H7 (cell line): ENCODE measurements at regions not wholly inside any gene's neighbourhood (a gene's known extent, or its start where the extent isn't known, plus 50 kb on each side); places are given as distances from the start of the nearest gene placed in this dataset.

Experiments used
- DNase-seq: peaks from one replicate; pipeline ENCODE4 v3.0.0; 2012
- H3K27me3 ChIP-seq: 2 replicates; pipeline ENCODE4 v1.6.0; 2011; ENCODE audit warnings: mild to moderate bottlenecking, low read length; ENCODE audit not compliant: control insufficient read depth, insufficient read depth
- H3K36me3 ChIP-seq: replicated peaks from 2 replicates; pipeline ENCODE4 v1.5.1; 2011; ENCODE audit warnings: low read length; ENCODE audit not compliant: control insufficient read depth, insufficient read depth
- H3K4me3 ChIP-seq: 2 replicates; pipeline ENCODE4 v1.5.1; 2011; ENCODE audit warnings: low read depth, mild to moderate bottlenecking, control low read depth, low read length, moderate library complexity; ENCODE audit not compliant: insufficient read depth

DNA sequence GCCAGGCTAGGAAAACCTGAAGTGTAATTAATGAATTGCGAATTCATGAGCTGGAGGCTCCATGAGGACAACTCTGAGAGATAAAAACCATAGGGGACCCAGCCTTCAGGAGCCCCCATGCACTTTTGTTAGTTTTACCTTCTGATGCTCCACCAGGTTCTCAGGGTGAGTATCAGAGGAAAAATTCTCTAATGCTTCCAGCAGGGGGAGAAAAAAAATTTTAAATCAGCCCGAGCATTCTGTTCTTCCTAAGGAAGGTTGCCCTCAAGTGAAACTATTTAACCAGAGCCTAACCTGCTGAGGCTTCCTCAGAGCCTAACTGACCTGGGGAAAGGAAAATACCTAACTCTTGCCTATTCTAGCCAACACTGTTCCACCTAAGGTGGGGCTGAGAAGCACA, 552.6 kb downstream of the PPARGC1A start:
- no peak overlapping the region for H3K4me3 ChIP-seq
- no peak for DNase-seq
- no peaks in the 10 kb centered on the region for H3K27me3 ChIP-seq
- no peaks in the 10 kb centered on the region for H3K36me3 ChIP-seq

DNA sequence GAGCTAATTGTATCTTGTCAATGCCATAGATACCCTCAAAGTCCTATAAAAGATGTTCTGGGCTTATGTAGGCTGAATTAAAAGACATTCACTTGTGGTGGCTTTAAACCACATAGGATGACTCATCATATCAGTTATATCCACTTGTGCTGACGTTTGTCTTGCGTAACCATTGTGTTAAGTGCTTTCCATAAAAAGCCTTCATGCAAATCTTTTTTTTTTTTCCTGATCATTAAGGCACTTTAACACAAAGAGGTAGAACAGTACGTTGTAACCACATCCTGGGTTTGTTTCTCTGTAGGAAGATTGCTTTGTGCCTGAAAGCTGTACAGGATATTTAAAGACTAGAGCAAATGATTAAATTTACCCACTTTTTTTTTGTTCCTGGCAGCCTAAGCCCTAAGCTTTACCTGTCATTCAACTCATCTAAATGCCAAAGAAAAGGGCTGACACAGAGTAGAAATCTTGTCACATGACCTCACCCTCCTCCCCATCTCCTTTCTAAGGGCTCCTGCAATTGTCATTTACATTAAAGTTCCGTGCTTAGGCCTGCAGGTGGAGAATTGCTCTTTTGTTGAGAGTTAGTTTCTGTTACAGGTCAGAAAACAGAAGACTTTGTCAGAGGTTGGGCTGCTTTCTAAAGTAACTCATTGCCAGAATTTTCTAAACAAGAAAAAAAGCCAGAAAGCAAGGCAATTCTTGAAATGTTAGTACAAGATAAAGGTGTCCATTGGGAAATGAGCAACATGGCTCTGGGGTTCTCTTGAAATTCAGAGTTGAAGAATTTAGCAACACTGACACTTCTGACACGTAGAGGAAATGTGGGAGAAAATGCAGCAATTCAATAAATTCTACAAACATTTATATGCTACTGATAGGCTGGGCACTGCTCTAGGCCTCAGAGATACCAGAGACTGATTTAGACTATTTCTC, 555.6 kb downstream of the PPARGC1A start:
- Histone ChIP-seq H3K36me3 (no peaks in the 10 kb centered on the region), H3K4me3 (no peak overlapping the region), H3K27me3 (no peaks in the 10 kb centered on the region)
- peak; percentile 26 for DNase-seq

GRCh38 chr4:23333556-23333945, 556.3 kb downstream of the PPARGC1A start:
- Histone ChIP-seq H3K4me3 (no peak overlapping the region), H3K36me3 (no peaks in the 10 kb centered on the region), H3K27me3 (no peaks in the 10 kb centered on the region)
- no peak for DNase-seq

GRCh38 chr4:23332313-23332712, 557.5 kb downstream of the PPARGC1A start:
- DNase-seq, result no peak
- Histone ChIP-seq H3K4me3 (no peak overlapping the region), H3K27me3 (no peaks in the 10 kb centered on the region), H3K36me3 (no peaks in the 10 kb centered on the region)

DNA sequence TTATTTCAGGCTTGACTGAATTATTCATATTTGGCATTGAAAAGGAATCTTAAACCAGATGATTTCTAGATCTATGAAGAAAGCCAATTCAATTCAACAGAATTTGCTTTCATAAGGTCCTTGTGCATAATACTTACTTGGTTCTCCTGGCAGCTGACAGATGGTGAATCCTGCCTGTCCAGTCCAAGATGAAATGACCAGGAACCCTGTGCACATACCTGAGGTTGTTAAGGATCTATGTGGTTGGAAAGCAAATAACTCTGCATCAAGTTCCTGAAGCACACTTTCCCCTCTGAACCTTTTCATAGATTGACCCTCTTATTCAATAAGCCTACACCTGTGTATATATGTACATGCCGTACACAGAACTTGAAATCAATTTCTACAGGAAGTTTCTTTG, 562.7 kb downstream of the PPARGC1A start:
- Histone ChIP-seq H3K36me3 (no peaks in the 10 kb centered on the region), H3K4me3 (no peak overlapping the region), H3K27me3 (no peaks in the 10 kb centered on the region)
- DNase-seq, result no peak

DNA sequence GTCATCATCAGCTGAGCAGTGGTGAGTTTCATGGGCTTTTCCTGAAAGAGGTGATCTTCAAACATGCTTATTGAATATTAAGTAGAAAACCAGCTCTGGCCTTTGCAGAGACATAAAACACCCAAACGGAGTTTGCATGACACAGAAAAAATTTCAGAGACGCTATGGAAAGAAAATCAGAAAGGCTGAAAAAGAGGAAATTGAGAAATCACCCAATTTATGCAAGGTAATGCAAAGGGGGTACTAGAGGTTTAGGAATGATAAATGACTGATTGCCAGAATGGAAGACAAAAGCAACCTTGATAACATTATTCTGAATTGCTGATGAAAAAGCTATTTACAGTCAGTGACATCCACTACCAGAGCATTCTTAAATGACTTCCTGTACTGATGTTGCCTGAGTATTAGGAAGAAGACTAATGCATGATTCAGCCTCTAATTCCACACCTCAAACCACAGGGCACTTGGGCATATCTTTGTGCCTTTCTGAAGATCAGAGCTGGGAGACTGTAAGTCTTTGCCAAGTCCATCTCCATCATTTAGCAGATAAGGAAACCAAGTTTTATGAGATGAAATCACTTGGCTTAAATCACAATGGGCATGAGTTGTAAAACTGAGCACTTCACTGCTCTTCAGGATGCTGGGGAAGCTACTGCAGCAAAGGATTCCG, 565.7 kb downstream of the PPARGC1A start:
- no peak overlapping the region for H3K4me3 ChIP-seq
- no peaks in the 10 kb centered on the region for H3K36me3 ChIP-seq
- no peaks in the 10 kb centered on the region for H3K27me3 ChIP-seq
- no peak for DNase-seq

GRCh38 chr4:23323436-23323835, 566.4 kb downstream of the PPARGC1A start:
- DNase-seq, result no peak
- Histone ChIP-seq H3K27me3 (no peaks in the 10 kb centered on the region), H3K4me3 (no peak overlapping the region), H3K36me3 (no peaks in the 10 kb centered on the region)

DNA sequence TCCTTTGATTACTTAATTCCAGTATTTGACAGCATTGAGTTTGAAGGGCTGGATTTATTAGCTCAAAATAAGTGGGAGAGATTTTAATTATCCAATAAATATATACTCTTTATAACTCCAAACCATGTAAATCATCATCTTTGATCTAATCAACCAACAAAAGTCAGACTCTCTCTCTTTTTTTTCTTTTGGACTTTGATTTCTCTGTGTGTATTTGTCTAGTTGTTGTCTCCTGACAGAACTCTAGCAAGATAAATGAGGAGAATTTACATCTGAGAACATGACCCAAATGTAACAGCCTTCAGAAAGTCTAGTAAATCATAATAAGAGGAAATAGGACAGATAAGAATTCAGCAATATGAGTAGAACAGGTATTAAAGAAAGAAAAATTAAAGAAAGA, 567.1 kb downstream of the PPARGC1A start:
- Histone ChIP-seq H3K27me3 (no peaks in the 10 kb centered on the region), H3K36me3 (no peaks in the 10 kb centered on the region), H3K4me3 (no peak overlapping the region)
- no peak for DNase-seq

GRCh38 chr4:23320931-23321587, 568.8 kb downstream of the PPARGC1A start:
- H3K4me3 ChIP-seq, result no peak overlapping the region
- no peaks in the 10 kb centered on the region for H3K36me3 ChIP-seq
- H3K27me3 ChIP-seq, result no peaks in the 10 kb centered on the region
- DNase-seq, result no peak

DNA sequence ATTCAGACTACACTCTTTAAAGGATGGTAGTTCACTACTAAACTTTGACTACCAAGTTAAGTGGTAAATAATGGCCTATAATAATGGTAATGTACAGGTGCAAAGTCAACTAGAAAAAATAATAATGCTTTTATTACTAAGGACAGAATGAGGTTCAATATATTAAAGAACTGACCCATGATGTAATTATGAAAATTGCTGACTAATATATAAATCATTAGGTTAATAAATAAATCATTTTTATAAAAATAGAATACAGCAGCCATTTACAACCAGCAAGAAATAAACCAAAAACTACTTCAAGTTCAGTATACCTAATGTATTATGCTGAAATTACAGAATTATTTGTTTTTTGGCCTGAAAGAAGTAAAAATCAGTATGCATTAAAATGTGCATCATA, 577.2 kb downstream of the PPARGC1A start:
- no peak for DNase-seq
- no peak overlapping the region for H3K4me3 ChIP-seq
- H3K27me3 ChIP-seq, result no peaks in the 10 kb centered on the region
- no peaks in the 10 kb centered on the region for H3K36me3 ChIP-seq

- H3K36me3 ChIP-seq, result no peaks in the 10 kb centered on the region
- no peak for DNase-seq
- no peaks in the 10 kb centered on the region for H3K27me3 ChIP-seq
- no peak overlapping the region for H3K4me3 ChIP-seq
These were observed 577.9 kb downstream of the PPARGC1A start for GRCh38 chr4:23311983-23312382.

DNA sequence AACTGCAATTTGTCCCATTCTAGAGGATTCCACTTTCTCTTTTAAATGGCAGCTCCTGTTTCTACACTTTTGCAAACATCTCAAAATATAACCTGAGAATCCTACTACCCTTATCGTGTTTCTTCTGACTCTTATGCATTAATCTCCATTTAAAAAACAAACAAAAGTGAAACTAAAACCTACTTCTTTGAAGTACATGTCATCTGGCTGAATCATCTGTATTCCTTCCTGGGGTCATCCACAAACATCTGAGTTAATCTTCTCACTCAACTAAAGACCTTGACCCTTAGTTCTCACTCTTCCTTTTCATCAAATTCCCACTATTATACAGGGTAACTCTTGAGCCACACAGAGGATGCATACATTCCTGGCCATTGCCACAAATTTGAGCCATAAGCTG, 584.8 kb downstream of the PPARGC1A start:
- Histone ChIP-seq H3K4me3 (no peak overlapping the region), H3K36me3 (no peaks in the 10 kb centered on the region), H3K27me3 (no peaks in the 10 kb centered on the region)
- no peak for DNase-seq

- no peaks in the 10 kb centered on the region for H3K36me3 ChIP-seq
- no peak for DNase-seq
- H3K27me3 ChIP-seq, result no peaks in the 10 kb centered on the region
- no peak overlapping the region for H3K4me3 ChIP-seq
These were observed 591.5 kb downstream of the PPARGC1A start for GRCh38 chr4:23298371-23298770.

- Histone ChIP-seq H3K4me3 (no peak overlapping the region), H3K27me3 (no peaks in the 10 kb centered on the region), H3K36me3 (no peaks in the 10 kb centered on the region)
- no peak for DNase-seq
These were observed 592.5 kb downstream of the PPARGC1A start for GRCh38 chr4:23297327-23297726.

GRCh38 chr4:23291139-23291538, 598.4 kb downstream of the GBA3 start:
- DNase-seq, result no peak
- Histone ChIP-seq H3K36me3 (no peaks in the 10 kb centered on the region), H3K27me3 (no peaks in the 10 kb centered on the region), H3K4me3 (no peak overlapping the region)
